Ishikawa (cell line): ENCODE measurements at regions not wholly inside any gene's neighbourhood (a gene's known extent, or its start where the extent isn't known, plus 50 kb on each side); places are given as distances from the start of the nearest gene placed in this dataset.

ENCODE experiments used
- CEBPB ChIP-seq: IDR thresholded peaks from 2 replicates; pipeline ENCODE4 v1.6.1; 2012
- EP300 ChIP-seq: IDR thresholded peaks from 2 replicates; pipeline ENCODE4 v1.6.1; 2012; ENCODE audit warnings: borderline replicate concordance
- TAF1 ChIP-seq: IDR thresholded peaks from 2 replicates; pipeline ENCODE4 v1.6.1; 2012; ENCODE audit warnings: low read depth, mild to moderate bottlenecking
- TCF12 ChIP-seq: IDR thresholded peaks from 2 replicates; pipeline ENCODE4 v1.6.1; 2012; ENCODE audit warnings: low read depth

GRCh38 chr20:57842720-57843119, 132.9 kb upstream of the PMEPA1 start:
- TF ChIP-seq EP300 (no peak), TAF1 (no peak), CEBPB (no peak), TCF12 (no peak)
